NCI-H446 (cell line): ENCODE measurements at regions not wholly inside any gene's neighbourhood (a gene's known extent, or its start where the extent isn't known, plus 50 kb on each side); places are given as distances from the start of the nearest gene placed in this dataset.
"Not testable (repeated sequence)": the region's sequence is repeated elsewhere in the genome, so short reads cannot be mapped to it uniquely, and the experiment has no call there.

Experiments used
- DNase-seq, 2 experiments: peaks; one replicate each; lab custom pipeline; 2025; lab: John Stamatoyannopoulos, UW

DNA sequence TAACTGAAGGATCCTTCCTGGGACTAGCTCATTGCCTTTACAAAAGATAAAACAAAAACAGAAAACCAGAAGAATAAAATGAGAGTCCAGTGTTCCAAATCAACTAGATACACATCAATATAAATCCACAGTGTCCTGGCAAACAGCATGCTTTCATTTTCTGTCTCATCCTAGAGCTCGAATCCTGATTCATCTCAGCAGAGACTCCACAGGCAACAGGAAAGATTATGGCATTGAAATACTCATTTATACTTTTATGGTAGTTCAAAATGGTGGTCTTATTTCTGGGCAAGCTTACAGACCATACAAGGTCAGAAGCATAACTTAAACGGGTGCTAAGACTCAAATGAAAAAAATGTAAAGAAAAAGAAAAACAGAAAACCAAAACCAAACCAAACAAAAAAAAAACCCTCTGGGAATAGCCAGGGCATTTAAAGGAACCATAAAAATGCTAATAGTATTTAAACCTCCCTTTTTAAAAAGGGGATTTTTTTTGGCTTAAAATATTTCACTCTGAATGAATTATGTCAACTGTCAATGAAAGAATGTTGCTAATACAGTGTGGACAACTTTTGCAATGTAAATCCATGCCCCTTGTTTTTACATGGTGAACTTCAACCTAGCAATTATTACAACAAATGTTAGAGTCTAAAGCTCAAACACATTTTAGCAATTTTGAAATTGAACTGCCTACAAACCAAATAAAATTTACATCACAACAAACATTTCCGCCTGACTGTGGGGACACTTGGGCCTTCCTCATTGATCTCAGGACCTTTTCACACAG lies 57.9 kb downstream of the GPR101 start:
- no peak for DNase-seq

DNA sequence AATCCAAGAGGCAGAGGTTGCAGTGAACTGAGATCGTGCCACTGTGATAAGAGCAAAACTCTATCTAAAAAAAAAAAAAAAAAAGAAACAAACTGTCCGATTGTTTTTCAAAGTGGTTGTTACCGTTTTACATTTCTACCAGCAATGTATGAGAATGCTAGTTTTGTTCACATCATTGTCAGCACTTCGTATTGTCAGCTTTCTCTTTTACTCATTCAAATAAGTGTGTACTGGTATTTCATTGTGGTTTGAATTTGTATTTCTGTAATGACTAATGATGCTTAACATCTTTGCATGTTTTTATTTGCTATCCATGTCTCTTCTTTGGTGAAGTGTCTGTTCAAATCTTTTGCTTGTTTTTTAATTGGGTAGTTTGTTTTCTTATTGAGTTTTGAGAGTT lies 65.8 kb downstream of the GPR101 start:
- no peak for DNase-seq

DNA sequence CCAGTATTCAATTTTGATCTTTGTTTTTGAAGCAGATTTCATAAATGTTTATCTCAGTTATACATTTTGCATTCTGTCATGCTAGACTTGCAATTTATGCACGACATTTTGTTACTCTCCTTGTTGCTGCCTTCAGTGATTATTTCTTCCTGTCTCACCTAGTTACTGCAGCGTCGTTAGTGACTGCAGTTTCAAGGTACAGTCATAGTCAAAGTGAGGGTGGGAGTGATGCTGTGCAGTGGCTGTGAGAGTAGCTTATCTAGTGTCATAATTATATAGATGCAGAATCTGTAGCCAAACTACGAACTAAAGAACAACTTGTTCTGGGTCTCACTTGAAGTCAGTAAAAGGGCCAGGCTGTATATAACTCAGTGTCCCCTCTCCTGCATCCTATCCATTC lies 69.8 kb downstream of the GPR101 start:
- DNase-seq: no peak

DNA sequence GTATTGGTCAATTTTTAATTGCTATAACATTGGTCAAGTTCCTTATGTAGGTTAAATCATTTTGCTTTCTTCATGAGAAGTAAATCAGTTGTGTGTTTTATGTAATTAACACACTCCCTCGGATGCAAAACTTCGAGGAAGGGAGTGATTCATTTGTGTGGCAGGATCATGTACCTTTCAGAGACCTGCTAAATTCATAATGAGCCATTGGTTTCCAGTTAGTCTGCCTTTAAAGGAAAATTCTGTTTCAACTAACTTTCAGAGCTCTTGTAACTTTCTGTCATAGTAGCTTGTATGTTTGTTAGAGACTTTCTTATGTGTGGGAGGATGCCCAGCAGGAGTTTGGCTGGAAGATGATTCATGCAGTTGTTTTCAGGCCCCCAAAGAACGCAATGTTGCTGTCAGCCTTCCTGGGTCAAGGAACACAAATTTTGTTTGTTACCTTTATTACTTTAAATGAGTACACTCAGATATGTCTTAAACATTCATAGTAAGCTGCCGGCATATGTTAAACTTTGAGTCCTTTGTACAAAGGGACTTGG lies 72.1 kb downstream of the GPR101 start:
- no peak for DNase-seq

DNA sequence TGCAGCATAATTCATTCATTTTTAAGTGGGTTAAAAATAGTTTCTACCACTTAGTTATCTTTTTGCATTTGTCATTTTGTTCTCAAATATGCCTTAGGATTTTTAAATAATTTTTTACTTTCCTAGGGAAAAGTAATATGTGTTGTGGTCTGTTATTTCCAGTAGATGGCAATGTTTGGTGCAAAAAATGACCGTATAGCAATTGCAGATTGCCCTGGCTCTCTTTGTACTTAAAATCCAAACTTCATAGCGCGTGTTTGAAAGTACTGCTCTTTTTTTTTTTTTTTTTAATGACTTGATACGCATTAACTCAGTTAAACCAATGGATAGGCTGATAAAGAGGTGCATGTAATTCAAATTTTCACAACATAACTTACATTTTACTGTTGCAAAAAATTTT lies 74.4 kb upstream of the RBMX start:
- DNase-seq: peak in 1 of 2 experiments; percentile 6

DNA sequence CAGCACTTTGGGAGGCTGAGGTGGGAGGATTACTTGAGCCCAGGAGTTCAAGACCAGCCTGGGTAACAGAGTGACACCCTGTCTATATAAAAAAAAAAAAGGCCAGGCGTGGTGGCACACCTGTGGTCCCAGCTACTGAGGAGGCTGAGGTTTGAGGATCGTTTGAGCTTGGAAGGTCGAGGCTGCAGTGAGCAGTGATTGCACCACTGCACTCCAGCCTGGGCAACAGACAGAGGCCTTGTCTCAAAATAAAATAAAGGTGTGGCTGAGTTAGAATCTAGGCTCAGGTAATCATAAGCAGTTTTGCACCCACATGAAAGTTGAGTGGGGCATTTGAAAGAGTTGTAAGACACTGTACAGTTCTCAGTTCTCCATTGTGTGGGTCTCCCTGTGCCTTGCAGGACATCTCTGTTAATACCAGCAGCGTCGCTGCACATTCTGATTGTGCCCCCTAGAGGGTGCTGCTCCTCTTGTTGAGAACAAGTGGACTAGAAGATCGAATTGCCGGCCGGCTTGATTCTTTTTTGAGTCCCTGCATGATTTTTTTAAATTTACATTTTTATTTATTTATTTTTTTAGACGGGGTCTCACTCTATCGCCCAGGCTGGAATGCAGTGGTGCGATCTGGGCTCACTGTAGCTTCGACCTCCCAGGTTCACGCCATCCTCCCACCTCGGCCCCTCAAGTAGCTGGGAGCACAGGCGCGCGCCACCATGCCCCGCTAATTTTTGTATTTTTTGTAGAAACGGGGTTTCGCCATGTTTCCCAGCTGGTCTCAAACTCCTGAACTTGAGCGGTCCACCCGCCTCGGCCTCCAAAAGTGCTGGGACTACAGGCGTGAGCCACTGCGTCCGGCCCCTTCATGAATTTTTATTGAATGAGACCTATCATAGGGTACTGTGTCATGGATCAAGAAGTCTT lies 73.6 kb upstream of the RBMX start:
- peak; percentile 26 to 74 for DNase-seq

DNA sequence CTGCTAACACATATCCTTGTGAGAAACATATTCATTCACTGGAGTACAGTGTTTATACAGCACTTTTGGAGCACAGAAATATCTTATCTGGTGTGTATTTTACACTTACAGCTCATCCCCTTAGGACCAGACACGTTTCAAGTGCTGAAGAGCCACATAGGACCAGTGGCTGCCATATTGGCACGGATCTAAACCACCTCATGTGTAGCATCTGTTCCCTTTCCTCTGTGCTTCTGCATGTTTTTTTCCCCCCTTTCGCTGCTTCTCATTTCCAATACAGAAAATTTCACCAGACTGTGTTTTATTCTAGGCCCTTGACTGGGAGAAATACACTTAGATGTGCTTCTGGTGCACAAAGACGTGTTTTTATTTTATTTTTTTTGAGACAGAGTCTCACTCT lies 69.7 kb upstream of the RBMX start:
- no peak for DNase-seq

DNA sequence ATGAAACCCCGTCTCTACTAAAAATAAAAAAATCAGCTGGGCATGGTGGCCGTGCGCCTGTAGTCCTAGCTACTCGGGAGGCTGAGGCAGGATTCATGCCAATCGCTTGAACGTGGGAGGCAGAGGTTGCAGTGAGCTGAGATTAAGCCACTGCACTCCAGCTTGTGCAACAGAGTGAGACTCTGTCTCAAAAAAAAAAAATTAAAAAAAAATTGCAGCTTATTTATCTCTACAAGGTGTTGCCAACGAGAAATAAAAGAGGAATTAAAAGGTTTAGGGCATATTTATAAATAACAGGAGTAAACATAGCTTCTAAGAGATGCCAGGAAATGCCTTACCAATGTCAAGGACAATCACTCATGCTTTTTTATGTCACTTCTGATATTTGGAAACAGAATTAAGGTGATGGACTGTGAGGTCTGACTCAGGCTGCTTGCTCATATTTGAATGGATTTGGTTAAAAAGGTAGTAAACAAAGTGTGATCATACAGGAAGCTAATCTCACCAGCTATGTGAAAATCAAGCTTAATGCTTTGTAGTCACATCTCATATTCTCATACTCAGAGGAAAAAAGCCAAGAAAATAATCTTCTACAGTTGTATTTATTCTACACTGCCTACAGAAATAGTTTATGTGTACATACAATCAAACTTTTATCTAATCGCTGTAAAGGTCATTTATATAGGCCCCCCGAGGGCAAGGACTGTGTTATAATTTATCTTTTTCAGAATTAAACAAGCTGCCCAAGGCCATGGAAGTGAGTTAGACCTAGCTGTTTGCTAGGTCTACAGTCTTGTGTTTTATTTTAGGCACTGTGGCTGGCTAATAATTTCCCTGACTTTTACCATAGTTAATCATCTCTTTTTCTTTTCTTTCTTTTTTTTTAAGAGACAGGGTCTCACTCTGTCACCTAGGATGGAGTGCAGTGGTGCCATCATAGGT lies 61.1 kb upstream of the RBMX start:
- DNase-seq: no peak

DNA sequence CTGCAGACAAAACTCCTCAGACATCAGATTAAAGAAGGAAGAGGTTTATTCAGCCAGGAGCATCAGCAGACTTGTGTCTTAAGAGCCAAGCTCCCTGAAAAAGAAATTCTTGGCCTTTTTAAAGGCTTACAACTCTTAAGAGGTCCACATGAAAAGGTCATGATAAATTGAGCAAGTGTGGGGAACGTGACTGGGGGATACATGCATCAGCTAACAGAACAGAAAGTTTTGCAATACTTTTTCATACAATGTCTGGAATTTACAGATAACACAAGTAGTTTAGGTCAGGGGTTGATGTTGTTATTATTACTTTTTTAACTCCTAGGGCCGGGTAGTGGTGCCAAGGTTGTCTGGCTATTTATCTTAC lies 55.6 kb upstream of the RBMX start:
- no peak for DNase-seq

DNA sequence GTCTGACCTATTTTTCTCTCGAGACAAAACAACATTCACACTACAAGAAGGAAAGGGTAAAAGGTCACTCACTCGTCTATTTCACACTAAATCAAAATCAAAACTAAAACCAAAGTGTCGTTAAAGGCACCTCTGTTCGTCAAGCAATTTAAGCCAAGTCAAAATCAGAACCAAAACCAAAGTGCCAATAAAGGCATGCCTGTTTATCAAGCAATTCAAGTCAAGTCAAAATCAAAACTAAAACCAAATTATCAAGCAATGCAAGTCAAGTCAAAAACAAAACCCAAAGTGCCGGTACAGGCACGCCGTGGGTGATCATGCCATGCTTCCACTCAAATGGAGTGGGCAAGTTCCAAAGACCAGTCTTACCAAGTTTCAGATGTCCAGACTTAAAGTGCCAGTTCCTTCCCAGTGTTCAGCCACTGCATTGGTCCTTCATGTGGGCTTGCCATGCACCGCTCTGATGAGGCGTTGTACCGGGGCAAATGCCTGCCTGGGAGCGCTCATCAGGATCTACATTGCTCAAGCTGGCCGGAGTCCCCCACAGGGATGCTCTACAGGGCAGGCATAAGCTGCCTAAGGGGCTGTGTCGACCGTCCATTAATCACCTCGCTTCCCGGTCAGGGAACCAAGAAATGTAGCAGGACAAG lies 55.1 kb upstream of the RBMX start:
- not testable (repeated sequence) for DNase-seq

DNA sequence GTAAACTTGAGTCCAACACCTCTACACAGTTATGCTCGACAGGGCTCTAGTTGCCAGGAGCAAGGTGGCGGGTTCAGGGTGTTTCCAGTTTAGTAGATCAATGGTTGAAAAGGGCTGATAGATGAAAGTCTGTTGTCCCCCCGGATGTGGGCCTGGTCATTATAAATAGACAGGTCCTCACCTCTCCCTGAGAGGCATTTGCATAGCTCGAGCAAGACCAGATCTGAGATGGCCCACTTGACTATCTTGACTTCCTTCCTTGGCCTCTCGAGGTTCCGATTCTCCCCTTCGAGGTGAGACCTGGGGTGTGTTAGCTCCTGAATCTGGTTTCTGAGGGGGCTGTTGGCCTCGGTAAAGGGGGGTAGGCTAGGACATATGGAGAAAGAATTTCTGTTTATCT lies 54.1 kb upstream of the RBMX start:
- not testable (repeated sequence) for DNase-seq

DNA sequence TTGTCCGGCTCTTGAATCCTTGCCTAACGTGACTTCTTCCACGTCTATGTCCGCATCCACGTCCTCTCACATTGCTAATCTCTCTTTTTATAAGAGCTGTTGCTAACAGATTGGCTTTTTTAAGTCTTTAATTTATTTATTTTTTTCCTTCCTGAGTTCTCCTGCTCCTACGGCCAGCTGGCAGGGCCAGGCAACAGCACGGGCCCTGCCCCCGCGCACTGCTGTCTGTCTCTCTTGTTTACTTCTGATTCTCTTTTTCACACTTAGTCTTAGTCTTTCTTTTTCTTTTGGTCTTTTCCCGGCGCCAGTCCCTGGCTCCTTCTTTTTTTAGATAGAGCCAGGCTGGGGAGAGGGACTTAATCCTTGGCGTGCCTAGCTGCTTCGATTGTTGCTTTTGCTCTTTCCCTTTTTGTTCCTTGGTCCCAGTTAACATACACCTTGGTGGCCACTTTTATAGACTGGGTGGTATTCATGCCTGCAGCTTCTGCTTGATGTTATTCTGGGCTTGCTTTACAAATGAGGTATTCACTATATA lies 53.2 kb upstream of the RBMX start:
- peak in 1 of 2 experiments; percentile 13 for DNase-seq

DNA sequence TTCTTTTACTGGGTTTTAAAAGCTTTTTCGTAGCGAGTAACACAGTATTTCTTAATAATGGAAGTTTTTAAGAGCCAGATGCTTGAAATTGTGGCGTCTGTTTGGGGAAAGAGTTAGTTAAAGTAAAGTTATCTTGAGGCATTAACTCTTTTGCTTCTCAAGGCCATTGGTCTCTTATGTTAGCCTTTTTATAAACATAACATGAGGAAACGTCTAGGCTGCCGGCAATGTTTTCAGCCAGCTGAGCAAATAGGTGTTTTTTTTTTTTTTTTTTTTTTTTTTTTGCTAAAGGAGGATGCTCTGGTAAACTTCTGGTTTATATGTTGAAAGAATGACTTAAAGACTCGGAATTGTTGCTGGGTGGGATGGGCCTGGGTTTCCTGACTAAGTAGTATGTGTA lies 51.1 kb upstream of the RBMX start:
- no peak for DNase-seq
